AG04449 (cell line): ENCODE measurements at regions not wholly inside any gene's neighbourhood (a gene's known extent, or its start where the extent isn't known, plus 50 kb on each side); places are given as distances from the start of the nearest gene placed in this dataset.

Experiments
- CTCF ChIA-PET: fragments of 350-600 bp; formaldehyde crosslinking; extraction: SDS; loops from one replicate; lab custom pipeline; 2021; ENCODE audit warnings: antibody characterized with exemption; lab: Yijun Ruan, JAX
- POLR2A ChIA-PET: fragments of 400-600, 350-600 bp; formaldehyde crosslinking; extraction: SDS; loops from one replicate; lab custom pipeline; 2020; ENCODE audit warnings: antibody characterized with exemption, inconsistent platforms; lab: Yijun Ruan, JAX
- DNase-seq: peaks from one replicate; pipeline ENCODE4 v3.0.0-alpha.2; 2010; ENCODE audit warnings: low read depth, low spot score
- H3K4me3 ChIP-seq: 2 replicates; pipeline ENCODE4 v1.5.1; 2011; ENCODE audit warnings: low read depth, mild to moderate bottlenecking, control low read depth, low read length
- TF ChIP-seq, protein P1 (sequence below): IDR thresholded peaks from one replicate; pipeline ENCODE4 v1.5.1; 2011; ENCODE audit warnings: mild to moderate bottlenecking, moderate library complexity, low read length, control low read depth, inconsistent platforms; ENCODE audit not compliant: insufficient read depth; ENCODE audit errors: missing control alignments

DNA sequence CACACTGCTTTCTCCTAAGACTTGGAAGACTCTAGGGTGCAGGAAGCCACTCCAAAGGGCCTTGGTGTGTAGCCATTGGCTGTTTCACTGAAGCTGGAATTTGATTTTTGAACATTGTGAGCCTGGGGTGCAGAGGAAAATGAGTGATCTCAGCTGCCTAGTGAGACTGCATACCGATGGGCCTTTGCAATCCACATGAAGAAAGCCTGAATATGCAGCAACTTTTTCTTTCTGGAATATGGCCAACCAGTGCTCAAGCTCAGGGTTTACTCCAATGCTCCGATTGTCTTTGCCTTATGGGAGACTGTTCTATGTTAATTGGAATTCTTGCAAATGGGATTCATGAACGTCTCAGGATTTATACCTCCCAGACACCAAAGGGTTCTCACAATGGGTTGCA is 242.6 kb downstream of the DOK5 start:
- no peak for DNase-seq
- CTCF ChIA-PET: no interaction called here
- TF ChIP-seq, protein P1, sequence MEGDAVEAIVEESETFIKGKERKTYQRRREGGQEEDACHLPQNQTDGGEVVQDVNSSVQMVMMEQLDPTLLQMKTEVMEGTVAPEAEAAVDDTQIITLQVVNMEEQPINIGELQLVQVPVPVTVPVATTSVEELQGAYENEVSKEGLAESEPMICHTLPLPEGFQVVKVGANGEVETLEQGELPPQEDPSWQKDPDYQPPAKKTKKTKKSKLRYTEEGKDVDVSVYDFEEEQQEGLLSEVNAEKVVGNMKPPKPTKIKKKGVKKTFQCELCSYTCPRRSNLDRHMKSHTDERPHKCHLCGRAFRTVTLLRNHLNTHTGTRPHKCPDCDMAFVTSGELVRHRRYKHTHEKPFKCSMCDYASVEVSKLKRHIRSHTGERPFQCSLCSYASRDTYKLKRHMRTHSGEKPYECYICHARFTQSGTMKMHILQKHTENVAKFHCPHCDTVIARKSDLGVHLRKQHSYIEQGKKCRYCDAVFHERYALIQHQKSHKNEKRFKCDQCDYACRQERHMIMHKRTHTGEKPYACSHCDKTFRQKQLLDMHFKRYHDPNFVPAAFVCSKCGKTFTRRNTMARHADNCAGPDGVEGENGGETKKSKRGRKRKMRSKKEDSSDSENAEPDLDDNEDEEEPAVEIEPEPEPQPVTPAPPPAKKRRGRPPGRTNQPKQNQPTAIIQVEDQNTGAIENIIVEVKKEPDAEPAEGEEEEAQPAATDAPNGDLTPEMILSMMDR: no peak
- POLR2A ChIA-PET: no interaction called here
- H3K4me3 ChIP-seq: no peak overlapping the region

DNA sequence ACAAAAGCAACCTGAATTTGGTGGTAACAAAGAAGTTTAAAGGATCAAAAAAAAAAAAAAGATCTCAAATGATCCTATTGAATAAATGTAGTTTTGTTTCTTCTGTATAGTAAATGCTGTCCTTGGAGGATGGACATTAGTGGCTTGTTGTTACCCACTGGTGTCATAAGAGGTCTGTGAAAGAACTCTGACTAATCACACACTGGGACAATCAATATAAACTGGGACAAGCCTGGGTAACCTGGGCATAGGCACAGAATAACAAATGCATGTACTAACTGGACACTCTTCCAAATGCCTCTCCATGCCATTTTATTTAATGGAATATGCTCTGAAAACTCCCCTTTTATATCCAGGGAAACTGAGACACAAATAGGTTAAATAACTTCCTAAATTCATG is 241.4 kb downstream of the DOK5 start:
- ChIA-PET CTCF (no interaction called here), POLR2A (no interaction called here)
- no peak overlapping the region for H3K4me3 ChIP-seq
- TF ChIP-seq, protein P1: no peak
- DNase-seq: no peak

DNA sequence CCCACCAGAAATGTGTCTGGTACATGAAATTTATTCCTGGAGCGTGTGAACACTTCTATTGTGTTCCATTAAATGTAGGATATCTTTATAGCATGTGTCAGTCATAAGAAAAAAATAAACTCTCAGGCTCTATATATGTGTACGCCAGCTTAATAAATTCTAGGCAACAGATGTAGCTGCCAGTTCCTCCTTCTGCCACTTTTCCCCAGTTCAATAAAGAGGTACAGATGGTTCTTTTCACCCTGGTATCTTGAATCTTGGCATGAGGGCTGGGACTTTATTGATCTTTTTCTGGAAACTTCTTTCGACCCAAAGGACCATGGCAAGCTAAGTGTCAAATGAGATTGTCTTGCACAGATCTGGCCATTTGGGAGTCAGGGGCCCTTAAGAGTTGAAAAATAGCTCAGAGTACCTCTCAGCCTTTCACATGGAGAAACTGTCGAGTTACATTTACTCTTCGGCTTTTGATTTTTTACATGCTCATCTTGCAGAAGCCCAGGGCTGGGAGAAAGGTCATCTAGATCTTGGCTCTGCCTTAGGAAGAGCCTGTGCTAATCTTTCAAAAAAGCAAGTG is 240.9 kb downstream of the DOK5 start:
- ChIA-PET CTCF (interaction anchor here (0.8 kb wide), 1 partner anchor 36 kb away, joined by 4 read pairs; no protein-coding TSS in a partner anchor), POLR2A (no interaction called here)
- no peak overlapping the region for H3K4me3 ChIP-seq
- no peak for DNase-seq
- TF ChIP-seq, protein P1: no peak

DNA sequence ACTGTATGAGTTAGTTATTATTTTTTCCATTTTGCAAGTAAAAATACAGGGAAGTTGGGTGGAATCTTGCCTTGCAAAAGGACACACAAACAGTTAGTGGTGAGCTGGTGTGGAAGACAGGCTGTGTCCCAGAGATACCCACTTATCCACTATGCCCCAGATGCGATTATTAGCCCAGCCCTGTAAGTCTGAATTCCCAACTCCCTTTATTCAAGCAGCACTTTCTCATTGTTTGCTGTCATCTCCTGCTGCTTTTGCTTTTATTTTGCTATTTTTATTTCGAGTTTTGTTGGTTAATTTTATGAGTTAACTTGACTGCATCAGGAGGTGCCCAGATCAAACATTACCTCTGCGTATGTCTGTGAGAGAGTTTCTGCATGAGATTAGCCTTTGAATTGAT is 239.4 kb downstream of the DOK5 start:
- DNase-seq: no peak
- ChIA-PET CTCF (no interaction called here), POLR2A (no interaction called here)
- H3K4me3 ChIP-seq: no peak overlapping the region
- TF ChIP-seq, protein P1: no peak

GRCh38 chr20:54713727-54714126 is 238.3 kb downstream of the DOK5 start:
- no peak for DNase-seq
- CTCF ChIA-PET: no interaction called here
- POLR2A ChIA-PET: no interaction called here
- no peak overlapping the region for H3K4me3 ChIP-seq
- TF ChIP-seq, protein P1: no peak

DNA sequence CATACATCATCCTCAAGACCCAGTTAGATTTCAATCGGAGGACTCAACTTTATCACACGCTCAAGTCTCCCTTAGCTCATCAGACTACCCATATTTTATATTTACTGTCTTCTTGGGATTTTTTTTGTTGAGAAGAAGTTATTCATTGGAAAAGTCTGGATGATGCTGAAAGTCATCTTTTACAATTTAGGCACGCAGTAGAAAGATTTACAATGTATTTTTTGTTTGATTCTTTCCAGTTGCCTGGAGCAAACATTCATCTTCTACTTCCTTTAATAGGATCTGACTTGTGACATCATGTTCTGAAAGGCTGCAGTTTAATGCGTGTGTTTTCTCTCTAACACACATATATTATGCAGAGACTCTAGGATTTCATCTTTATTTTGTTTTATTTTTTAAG is 235.7 kb downstream of the DOK5 start:
- no peak for DNase-seq
- POLR2A ChIA-PET: no interaction called here
- CTCF ChIA-PET: no interaction called here
- TF ChIP-seq, protein P1: no peak
- no peak overlapping the region for H3K4me3 ChIP-seq
